IPS DF 4.7 (cell line): ENCODE measurements at regions not wholly inside any gene's neighbourhood (a gene's known extent, or its start where the extent isn't known, plus 50 kb on each side); places are given as distances from the start of the nearest gene placed in this dataset.

Source experiments
- DNase-seq: peaks from one replicate; pipeline ENCODE4 v3.0.0-alpha.2; 2013; ENCODE audit warnings: low spot score; ENCODE audit errors: extremely low read depth

DNA sequence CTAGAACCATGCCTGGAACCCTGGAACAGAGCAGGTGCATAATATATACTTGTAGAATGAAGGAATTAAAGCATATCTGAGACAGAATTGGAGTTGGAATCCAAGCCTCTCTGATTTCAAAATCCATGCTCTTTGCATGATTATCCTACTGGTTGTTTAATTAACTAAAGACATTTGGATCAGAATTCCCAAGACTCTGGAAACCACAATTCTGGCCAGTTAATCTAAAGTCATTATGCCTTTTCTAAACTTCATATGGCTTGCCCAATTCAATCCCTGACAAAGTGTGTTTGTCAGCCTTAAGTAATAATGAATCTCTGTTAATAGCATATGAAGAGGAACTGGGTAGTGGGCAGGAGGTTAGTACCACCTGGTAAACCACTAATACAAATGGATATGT is 422.6 kb downstream of the ATP23 start:
- no peak for DNase-seq

- no peak for DNase-seq
These were observed 423.2 kb downstream of the ATP23 start for GRCh38 chr12:58364389-58365086.

DNA sequence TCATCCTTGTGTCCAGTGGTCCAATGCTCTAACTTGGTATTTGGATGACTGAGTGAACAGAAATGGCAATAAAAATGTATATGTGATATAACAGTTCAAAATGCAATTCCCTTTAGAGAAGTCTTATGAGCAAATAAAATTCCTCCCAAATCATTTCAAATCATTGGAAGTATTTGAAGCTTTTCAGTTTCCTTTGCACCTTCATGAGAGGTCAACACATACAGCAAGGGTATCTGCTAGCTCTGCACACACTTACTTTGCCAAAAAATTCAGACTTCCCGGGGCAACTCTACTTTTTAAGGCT is 423.7 kb downstream of the ATP23 start:
- DNase-seq: no peak

GRCh38 chr12:58367041-58367440 is 425.7 kb downstream of the ATP23 start:
- DNase-seq: no peak

- DNase-seq: no peak
These were observed 426.6 kb downstream of the ATP23 start for GRCh38 chr12:58368001-58368400.

GRCh38 chr12:58369576-58369975 is 428.2 kb downstream of the ATP23 start:
- DNase-seq: no peak

- DNase-seq: no peak
These were observed 430.9 kb downstream of the ATP23 start for GRCh38 chr12:58372298-58372697.

DNA sequence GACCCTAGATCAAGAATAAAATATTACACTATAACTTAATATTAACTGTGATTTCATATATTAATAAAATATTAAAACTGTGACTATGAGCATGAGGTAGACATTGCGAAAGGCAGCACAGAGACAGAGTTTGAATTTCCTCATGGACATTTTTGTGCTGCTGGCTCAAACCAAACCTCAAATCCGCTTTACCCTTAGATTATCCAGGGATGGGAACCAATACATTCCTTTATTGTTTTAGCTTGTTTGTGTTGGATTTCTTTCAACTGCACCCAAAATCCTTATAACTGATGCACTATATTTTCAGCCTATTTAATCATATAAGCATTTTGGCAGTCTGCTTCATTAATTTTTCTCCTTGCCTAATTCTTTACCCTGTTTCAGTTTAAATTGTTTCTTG is 436.7 kb downstream of the ATP23 start:
- DNase-seq: no peak

- no peak for DNase-seq
These were observed 440.2 kb downstream of the ATP23 start for GRCh38 chr12:58381546-58381945.

- DNase-seq: no peak
These were observed 442.8 kb downstream of the ATP23 start for GRCh38 chr12:58384196-58384595.

GRCh38 chr12:58386136-58386535 is 444.8 kb downstream of the ATP23 start:
- DNase-seq: no peak

- no peak for DNase-seq
These were observed 445.8 kb downstream of the ATP23 start for GRCh38 chr12:58387199-58387598.

DNA sequence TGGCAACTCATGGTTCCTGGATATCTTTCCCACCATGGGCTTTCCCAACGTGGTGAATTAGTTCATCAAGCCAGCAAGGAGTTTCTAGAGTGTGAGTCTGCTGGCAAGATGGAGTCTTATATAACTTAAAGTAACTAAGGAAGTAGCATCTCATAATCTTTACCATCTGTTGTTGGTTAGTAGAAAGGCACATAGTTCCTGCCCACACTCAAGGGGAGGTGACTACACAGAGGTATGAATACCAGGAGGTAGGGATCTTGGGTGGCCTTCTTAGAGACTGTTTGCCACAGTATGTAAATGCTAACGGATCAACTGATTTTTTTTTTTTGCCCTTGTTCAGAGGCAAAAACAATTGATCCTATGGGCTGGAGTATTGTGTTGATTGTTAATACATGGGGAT is 446.9 kb downstream of the ATP23 start:
- no peak for DNase-seq

DNA sequence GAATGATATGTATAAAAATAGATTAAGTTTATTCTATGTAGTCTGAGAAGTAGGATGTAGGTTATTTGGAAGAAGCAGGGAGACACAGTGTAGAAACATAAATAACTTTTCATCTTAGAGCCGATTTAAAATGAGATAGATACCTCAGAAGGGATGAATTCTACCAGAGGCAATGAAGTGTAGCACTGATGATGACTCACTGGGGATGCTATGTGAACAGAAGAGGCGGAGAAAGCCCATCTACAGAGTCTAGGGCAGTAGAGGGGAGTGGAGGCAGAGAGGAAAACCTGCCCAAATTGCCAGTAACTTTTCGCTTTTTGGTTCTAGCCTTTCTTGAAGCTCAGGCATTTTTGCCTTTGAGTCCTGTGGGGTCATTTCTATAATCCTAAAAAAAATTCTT is 451.8 kb downstream of the ATP23 start:
- no peak for DNase-seq

DNA sequence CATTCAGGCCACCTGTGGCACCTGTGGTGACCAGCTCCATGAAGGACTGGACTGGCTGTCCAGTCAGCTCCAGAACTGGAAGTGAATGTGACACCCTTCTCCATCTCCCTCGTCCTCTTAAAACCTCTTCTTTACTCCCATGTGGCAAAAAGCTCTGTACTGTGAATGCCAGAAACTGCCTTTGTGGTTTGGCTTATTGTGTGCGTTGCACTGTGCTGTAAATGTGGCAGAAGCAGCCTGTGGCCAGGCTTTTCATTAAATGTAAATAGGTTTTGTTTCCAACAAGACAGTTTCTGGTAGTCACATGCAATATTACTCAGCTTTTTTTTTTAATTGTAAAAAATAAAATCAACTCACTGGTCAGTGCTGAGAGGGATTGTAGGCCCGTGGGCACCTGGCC is 453.7 kb downstream of the ATP23 start:
- no peak for DNase-seq

DNA sequence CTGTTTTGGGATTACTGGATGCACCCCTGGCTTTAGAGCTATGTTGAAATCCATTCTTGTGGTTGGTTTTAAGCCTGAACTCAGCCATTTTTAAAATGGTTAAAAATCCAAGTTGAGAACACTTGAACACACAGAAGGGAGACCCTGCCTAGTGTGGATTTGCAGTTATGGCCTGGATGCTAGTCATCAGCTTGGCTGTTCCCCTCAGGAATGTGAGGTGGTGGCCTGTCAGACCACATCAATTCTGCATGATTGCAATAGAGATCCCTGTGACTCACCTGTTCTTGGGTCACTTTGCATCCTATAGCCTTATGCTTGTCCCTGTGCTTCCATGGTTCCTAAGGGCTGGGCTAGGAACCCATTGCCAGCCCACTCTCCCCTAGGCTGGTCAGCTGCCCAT is 454.1 kb downstream of the ATP23 start:
- no peak for DNase-seq

DNA sequence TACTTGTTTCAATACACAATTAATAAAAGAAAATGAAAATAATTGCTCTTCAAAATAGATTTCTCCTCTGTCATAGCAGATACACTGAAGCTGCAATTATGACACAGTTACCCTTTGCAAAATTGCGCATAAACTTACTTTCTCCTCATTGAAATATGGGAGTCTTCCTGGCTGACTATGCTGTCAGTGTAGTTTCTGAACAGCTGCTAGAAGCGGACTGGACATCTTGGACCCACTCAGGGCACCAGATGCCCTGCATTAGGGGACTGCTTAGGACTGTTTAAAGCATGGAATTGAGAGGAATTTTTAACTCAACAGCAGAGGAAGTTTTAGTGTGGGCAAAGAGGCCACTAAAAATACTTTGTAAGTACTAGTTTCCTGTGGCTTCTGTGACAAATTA is 454.9 kb downstream of the ATP23 start:
- DNase-seq: no peak

DNA sequence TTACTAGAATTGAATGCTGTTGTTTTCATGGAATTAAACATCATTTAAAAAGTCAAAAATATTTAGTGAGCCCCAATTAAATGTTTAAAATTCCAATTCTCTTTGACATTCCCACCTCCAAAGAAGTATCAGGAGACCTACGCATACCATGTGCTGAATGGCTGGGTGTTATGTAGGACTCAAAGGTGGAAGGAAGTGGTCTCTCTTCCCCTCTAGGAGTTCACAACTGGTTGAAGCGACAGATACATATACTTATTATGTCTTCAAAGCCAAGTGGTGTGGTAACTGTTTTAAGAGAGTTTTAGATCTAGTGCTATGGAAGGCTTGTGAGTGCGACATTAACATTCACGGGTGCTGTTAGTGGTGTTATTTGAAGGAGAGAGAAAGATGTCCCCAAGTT is 464.0 kb downstream of the ATP23 start:
- no peak for DNase-seq

GRCh38 chr12:58408516-58408915 is 467.1 kb downstream of the ATP23 start:
- no peak for DNase-seq

- no peak for DNase-seq
These were observed 471.2 kb downstream of the ATP23 start for GRCh38 chr12:58412461-58413060.

DNA sequence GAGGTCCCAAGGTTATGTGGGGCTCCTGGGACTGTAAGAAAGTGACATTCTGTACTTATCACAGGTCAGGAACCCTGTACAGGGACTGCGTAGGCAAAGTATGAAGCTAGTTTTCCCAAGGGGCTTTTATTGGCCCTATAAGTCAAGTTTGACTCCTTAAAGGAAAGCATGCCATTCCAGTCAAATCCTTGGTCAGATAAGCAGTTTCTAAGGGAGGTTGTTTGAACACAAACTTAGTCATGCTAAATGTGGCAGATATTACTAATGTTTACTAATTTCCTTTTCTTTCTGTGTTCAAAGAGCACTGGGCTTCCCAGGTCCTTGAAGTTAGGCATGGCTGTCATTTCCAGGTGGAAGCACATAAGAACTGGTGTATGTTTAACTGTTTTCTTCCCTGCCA is 472.4 kb downstream of the ATP23 start:
- DNase-seq: no peak

DNA sequence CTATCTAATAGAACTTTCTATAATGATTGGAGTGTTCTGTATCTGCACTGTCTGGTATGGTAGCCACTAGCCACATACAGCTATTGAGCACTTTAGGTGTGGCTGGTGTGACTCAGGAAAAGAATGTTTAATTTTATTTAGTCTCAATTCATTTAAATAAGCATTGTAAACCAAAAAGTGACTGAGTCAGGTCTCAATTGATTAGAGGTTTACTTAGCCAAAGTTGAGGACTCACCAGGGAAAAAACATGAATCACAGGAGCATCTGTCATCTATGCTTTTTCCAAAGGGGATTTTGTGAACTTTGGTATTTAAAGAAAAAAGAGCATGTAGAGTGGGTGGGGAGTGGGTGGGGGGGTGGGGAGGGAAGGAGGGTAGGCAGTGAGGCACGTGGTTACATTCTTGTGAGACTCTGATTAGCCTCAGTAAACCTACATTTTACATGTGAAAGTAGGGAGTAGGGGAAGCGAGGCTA is 473.1 kb downstream of the ATP23 start:
- DNase-seq: no peak

GRCh38 chr12:58415716-58416115 is 474.3 kb downstream of the ATP23 start:
- no peak for DNase-seq

DNA sequence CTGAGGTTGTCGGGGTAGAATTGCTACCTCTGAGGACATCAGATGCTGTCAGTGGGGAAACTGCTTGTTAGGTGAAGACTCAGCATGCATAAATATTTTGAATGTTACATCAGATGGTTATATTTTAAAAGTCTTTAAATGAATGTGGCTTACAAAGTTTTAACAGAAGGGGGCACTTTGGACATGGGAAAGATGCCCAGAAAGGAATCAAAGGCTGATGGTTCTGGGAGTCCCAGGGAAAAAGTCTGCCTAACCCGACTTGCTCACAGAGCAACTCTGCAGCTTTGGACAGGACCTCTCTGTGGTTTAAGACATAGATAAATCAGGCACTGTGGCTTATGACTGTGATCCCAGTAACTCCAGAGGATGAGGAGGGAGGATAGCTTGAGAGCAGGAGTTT is 474.9 kb downstream of the ATP23 start:
- DNase-seq: no peak
